IMR-90 (cell line): ENCODE measurements at regions not wholly inside any gene's neighbourhood (a gene's known extent, or its start where the extent isn't known, plus 50 kb on each side); places are given as distances from the start of the nearest gene placed in this dataset.

ENCODE experiments used
- CEBPB ChIP-seq: IDR thresholded peaks from 2 replicates; pipeline ENCODE4 v1.6.1; 2012; ENCODE audit warnings: low read depth, low read length, improper control_type of control experiment
- MXI1 ChIP-seq: IDR thresholded peaks from 2 replicates; pipeline ENCODE4 v1.6.1; 2012; ENCODE audit warnings: low read depth, mild to moderate bottlenecking, low read length, moderate library complexity, borderline replicate concordance
- POLR2A ChIP-seq: IDR thresholded peaks from 2 replicates; pipeline ENCODE4 v1.6.1; 2012; ENCODE audit warnings: mild to moderate bottlenecking, low read depth, low read length
- RAD21 ChIP-seq: IDR thresholded peaks from 2 replicates; pipeline ENCODE4 v1.6.1; 2012; ENCODE audit warnings: low read length, improper control_type of control experiment
- RCOR1 ChIP-seq: IDR thresholded peaks from 2 replicates; pipeline ENCODE4 v1.6.1; 2012; ENCODE audit warnings: mild to moderate bottlenecking, low read length, improper control_type of control experiment; ENCODE audit not compliant: insufficient replicate concordance
- USF2 ChIP-seq: fragments of 150-350 bp; IDR thresholded peaks from 2 replicates; pipeline ENCODE4 v1.6.1; 2017; ENCODE audit warnings: mild to moderate bottlenecking, antibody characterized with exemption, low read length, low read depth
- TF ChIP-seq, protein P1 (sequence below): conservative IDR thresholded peaks from 2 replicates; pipeline ENCODE4 v1.5.1; 2012; ENCODE audit warnings: mild to moderate bottlenecking, low read depth, low read length, improper control_type of control experiment
- TF ChIP-seq, protein P2 (sequence below): fragments of 150-350 bp; IDR thresholded peaks from 2 replicates; pipeline ENCODE4 v1.6.1; 2016; ENCODE audit warnings: low read depth, mild to moderate bottlenecking, low read length, moderate library complexity, borderline replicate concordance

DNA sequence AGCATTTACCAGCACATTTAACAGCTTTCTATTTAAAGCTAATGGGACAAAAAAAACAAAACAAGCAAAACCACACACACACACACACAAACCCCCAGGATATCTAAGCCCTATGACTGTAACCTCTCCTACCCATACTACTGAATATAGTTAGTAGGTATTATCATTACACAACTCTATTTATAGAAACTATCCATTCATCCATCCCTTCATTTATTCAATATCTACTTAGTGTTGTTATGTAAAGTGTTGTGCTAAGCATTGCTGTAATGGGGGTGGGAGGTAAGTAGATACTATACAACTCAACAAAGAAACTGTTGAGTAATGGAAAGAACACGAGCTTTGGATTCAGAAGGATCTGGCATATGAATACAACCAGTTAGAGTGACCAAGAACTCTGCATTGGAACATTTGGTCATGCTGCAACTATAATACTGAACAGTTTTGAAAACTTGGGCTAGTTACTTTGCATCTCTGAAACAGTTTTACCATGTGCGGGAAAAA is 82.3 kb upstream of the ZNF608 start:
- TF ChIP-seq, protein P1, sequence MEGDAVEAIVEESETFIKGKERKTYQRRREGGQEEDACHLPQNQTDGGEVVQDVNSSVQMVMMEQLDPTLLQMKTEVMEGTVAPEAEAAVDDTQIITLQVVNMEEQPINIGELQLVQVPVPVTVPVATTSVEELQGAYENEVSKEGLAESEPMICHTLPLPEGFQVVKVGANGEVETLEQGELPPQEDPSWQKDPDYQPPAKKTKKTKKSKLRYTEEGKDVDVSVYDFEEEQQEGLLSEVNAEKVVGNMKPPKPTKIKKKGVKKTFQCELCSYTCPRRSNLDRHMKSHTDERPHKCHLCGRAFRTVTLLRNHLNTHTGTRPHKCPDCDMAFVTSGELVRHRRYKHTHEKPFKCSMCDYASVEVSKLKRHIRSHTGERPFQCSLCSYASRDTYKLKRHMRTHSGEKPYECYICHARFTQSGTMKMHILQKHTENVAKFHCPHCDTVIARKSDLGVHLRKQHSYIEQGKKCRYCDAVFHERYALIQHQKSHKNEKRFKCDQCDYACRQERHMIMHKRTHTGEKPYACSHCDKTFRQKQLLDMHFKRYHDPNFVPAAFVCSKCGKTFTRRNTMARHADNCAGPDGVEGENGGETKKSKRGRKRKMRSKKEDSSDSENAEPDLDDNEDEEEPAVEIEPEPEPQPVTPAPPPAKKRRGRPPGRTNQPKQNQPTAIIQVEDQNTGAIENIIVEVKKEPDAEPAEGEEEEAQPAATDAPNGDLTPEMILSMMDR: no peak
- TF ChIP-seq, protein P2, sequence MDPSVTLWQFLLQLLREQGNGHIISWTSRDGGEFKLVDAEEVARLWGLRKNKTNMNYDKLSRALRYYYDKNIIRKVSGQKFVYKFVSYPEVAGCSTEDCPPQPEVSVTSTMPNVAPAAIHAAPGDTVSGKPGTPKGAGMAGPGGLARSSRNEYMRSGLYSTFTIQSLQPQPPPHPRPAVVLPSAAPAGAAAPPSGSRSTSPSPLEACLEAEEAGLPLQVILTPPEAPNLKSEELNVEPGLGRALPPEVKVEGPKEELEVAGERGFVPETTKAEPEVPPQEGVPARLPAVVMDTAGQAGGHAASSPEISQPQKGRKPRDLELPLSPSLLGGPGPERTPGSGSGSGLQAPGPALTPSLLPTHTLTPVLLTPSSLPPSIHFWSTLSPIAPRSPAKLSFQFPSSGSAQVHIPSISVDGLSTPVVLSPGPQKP: no peak
- TF ChIP-seq USF2: no peak
- no peak for TF ChIP-seq MXI1
- TF ChIP-seq POLR2A: no peak
- TF ChIP-seq CEBPB: no peak
- no peak for TF ChIP-seq RAD21
- TF ChIP-seq RCOR1: no peak
